GF-D8 (cell line): ENCODE measurements at regions not wholly inside any gene's neighbourhood (a gene's known extent, or its start where the extent isn't known, plus 50 kb on each side); places are given as distances from the start of the nearest gene placed in this dataset.
"Not testable (repeated sequence)": the region's sequence is repeated elsewhere in the genome, so short reads cannot be mapped to it uniquely, and the experiment has no call there.

ENCODE experiments used
- DNase-seq: peaks from one replicate; lab custom pipeline; 2025; lab: John Stamatoyannopoulos, UW

- no peak for DNase-seq
Measured at GRCh38 chr16:88200896-88201185, 181.9 kb upstream of the ZNF469 start.

DNA sequence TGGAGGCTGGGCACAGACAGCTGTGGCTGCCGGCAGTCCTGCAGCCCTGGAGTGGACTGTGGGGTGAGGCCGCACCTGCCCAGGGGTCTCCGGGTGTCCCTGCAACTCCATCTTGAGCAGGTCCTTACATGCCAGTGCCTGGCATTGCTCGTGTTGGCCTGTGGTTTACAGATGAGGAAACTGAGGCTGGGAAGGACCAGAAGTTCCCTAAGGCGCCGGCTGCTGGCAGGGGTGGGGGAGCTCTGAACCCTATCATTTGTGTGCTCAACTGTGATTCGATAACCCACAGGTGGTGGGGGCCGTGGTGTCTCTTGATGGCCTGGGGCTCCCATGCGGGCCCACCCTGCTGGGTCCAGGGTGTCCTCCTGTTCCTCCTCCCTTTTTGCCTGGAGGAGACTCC, 181.1 kb upstream of the ZNF469 start:
- DNase-seq: not testable (repeated sequence)

DNA sequence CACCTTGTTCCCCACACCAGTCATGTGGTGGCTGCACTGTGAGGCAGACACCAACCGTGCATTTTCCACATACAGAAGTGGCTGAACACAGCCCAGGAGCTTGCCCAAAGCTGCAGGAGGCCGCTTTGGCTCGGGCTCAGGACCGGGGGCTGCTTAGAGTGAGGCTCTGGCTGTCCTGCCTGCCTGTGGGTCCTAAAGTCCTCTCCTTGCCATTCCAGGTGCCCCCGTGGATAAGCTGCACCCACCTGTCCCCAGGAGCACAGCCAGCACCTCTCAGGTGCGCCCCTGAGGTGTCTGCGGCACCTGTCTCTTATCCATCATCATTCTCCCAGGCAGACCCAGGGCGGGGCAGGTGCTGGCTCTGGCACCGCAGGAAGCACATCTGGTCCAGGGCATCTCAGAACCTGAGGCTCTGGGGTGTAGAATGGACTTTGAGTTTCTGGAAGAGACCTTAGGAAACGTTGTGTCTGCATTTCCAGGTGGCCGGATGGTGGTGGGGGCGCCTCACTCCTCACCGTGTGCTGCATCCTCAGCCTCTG, 180.5 kb upstream of the ZNF469 start:
- no peak for DNase-seq

- DNase-seq: not testable (repeated sequence)
Measured at GRCh38 chr16:88202856-88203681, 179.7 kb upstream of the ZNF469 start.

DNA sequence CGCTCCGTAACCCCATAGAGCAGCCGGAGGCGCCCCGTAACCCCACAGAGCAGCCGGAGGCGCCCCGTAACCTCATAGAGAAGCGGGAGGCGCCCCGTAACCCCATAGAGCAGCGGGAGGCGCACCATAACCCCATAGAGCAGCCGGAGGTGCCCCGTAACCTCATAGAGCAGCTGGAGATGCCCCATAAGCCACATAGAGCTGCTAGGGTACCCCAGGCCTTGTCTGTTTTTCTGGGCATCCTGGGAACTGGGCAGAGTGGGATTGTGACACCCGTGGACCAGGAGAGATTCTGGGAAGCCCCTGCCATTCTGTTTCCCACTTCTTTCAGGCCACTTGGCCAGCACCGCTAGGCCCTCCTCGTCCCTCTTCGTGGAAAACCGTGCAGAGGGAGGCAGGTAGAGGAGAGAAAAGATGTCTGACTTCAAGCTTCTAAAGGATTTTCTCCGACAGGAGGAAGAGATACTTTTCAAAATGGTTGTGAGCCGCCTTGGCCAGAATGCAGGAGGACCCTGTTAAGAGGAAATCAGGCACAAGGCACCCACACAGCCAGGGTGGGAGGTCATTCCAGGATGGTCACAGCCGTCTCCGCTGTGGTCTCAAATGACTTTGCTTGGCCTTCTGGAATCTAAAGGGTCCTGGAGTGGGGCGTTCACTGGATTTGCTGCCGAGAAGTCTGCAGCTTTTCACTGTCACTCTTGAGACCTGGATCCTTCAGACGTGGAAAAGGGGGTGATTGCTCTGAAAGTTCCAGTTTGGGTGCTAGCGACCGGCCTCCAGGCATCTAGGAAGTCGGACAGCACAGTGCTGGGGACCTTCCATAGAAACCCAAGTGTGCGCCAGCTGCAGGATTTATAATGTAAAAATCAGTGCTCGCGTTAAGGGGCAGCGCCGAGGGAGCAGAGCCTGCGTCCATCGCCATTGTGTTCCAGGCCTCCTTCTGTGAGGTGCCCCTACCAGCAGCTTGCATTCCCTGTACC, 178.3 kb upstream of the ZNF469 start:
- DNase-seq: not testable (repeated sequence)

GRCh38 chr16:88205482-88205881, 177.3 kb upstream of the ZNF469 start:
- not testable (repeated sequence) for DNase-seq

DNA sequence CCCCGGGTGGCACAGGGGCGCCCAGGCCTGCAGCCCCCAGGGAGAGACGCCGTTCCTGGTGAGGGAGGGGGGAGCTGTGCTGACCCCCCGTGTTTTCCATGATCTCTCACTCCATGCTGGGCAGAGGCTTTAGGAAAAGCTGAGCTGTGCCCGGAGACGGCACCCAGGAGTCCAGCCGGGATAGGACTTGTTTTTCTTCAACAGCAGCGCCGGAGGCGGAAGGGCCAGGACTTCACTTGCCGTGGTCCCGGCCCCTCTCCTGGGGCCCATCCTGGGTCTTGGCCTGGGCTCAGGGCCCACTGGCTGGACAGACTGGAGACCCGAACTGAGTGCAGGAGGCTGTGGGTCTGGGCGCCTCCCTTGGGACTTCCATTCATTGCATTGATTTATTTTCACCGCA, 176.8 kb upstream of the ZNF469 start:
- DNase-seq: not testable (repeated sequence)

GRCh38 chr16:88206516-88206915, 176.2 kb upstream of the ZNF469 start:
- not testable (repeated sequence) for DNase-seq

- no peak for DNase-seq
Measured at GRCh38 chr16:88208112-88208511, 174.6 kb upstream of the ZNF469 start.

- DNase-seq: not testable (repeated sequence)
Measured at GRCh38 chr16:88208776-88209175, 174.0 kb upstream of the ZNF469 start.

DNA sequence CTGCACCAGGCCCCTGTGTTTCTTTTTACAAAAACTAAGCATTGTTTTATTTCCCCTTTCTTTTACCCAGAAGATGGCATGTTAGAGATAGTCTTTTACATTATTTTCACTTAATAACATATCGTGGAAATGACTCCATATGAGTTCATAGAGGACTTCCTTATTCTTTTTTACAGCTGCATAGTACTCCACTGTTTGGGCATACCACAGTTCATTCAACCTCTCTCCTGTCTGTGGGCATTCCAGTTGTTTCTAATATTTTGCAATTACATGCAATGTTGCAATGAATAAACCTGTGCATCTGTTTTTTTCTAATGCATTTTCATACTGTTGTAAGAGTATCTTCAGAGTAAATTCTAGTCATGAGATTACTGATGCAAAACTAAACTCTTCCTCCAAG, 173.2 kb upstream of the ZNF469 start:
- DNase-seq: not testable (repeated sequence)

GRCh38 chr16:88213937-88214336, 168.8 kb upstream of the ZNF469 start:
- not testable (repeated sequence) for DNase-seq

DNA sequence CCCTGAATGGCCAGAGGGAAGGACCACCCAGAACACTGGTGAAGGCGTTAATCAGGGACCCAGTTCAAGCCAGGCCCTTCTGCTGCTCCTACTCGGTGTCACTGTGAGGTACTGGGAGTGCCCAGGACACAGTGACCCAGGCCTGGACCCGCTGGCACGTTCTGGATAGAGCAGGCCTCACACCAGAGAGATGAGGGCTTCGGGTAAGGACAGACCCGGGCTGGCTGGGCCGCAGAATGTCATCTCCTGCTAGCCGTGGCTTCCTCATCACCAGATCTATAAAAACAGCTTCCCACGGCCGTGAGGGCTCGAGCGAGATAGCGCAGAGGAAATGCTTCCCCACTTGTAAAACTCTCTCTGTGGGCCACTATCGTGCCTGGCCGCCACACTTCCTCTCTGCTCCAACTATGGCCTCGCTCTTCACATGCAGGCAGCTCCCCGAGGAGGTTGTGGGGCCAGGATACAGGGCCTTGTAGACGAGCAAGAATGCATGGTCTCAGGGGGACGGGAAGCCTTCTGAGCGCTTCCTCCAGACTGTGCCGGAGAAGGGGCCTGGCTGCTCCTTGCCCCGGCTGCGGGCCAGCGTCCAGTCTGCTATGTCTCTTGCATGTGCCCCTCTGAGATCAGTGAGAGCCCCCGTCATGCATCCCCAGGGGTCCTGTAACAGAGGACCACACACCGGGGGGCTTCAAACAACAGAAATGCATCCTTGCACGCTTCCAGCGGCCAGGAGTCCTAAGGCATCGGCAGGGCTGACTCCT, 161.6 kb upstream of the ZNF469 start:
- DNase-seq: not testable (repeated sequence)

DNA sequence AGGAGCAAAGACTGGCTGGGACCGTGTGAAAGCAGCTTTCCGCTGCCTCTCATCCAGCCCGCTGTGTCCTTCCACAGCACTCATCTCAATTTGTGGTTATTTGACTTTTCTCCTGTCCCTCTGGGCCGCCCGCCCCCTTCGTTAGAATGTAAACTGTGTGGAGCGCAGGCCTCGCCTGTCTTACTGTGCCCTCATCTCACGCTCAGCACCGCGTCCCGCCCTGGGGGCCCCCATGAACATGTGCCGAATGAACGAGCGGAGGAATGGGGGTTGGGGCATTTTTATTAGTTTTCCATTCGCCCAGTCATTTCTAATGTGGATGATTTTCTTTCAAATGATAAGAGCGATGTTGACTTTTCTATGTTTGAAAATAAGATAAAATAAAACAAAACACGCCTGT, 159.1 kb upstream of the ZNF469 start:
- not testable (repeated sequence) for DNase-seq

DNA sequence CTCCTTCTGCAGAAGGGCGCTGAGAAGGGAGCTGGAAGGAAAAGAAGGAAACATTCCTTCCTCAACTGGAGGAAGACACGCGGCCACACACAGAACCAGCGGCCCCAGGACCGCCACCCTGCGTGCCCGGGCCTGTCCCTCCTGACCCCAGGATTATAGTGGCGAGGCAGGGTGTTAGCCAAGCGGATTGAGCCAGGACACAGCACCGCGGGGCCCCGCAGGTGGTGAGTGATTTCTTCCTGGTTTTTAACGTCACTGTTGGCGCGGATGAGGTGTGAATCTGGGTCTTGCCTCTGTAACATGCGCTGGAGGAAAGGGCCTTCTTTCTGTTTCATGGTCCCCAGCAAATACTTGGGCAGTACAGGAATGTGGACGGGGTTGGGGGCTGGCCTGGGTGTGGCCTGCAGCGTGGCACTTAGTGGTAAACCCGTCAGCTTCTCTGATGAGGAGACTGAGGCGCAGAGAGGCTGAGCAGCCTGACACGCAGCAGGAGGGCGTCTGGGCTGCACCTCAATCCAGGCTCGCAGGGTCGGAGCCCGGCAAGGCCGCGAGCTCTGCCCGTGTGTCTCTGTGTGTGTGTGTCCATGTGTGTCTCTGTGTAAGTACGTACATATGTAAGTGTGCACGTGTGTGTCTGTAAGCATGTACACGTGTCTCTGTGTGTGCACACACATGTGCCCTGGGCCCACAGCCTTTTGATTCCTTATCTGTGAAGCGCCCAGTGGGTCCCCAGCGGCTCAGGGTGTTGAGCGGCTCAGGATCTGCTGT, 158.4 kb upstream of the ZNF469 start:
- not testable (repeated sequence) for DNase-seq

- not testable (repeated sequence) for DNase-seq
Measured at GRCh38 chr16:88225640-88226230, 157.0 kb upstream of the ZNF469 start.

- DNase-seq: not testable (repeated sequence)
Measured at GRCh38 chr16:88226302-88226701, 156.5 kb upstream of the ZNF469 start.

- not testable (repeated sequence) for DNase-seq
Measured at GRCh38 chr16:88227026-88227721, 155.6 kb upstream of the ZNF469 start.

GRCh38 chr16:88227722-88228482, 154.9 kb upstream of the ZNF469 start:
- not testable (repeated sequence) for DNase-seq
